IMR-90 (cell line): ENCODE measurements at regions not wholly inside any gene's neighbourhood (a gene's known extent, or its start where the extent isn't known, plus 50 kb on each side); places are given as distances from the start of the nearest gene placed in this dataset.

Experiments
- BHLHE40 ChIP-seq: fragments of 150-350 bp; IDR thresholded peaks from 2 replicates; pipeline ENCODE4 v1.6.1; 2016; ENCODE audit warnings: mild to moderate bottlenecking, low read depth, low read length
- CEBPB ChIP-seq: IDR thresholded peaks from 2 replicates; pipeline ENCODE4 v1.6.1; 2012; ENCODE audit warnings: low read depth, low read length, improper control_type of control experiment
- CHD1 ChIP-seq: IDR thresholded peaks from 2 replicates; pipeline ENCODE4 v1.6.1; 2012; ENCODE audit warnings: low read depth, low read length, improper control_type of control experiment
- CTCF ChIP-seq: conservative IDR thresholded peaks from 2 replicates; pipeline ENCODE4 v1.5.1; 2012; ENCODE audit warnings: mild to moderate bottlenecking, low read depth, low read length, improper control_type of control experiment
- ELK1 ChIP-seq: fragments of 150-350 bp; IDR thresholded peaks from 2 replicates; pipeline ENCODE4 v1.6.1; 2016; ENCODE audit warnings: low read depth, mild to moderate bottlenecking, low read length, moderate library complexity, borderline replicate concordance
- MAFK ChIP-seq: IDR thresholded peaks from 2 replicates; pipeline ENCODE4 v1.6.1; 2012; ENCODE audit warnings: low read depth, low read length, improper control_type of control experiment
- MAZ ChIP-seq: IDR thresholded peaks from 2 replicates; pipeline ENCODE4 v1.6.1; 2012; ENCODE audit warnings: low read depth, mild to moderate bottlenecking, low read length, improper control_type of control experiment, moderate library complexity, borderline replicate concordance
- MXI1 ChIP-seq: IDR thresholded peaks from 2 replicates; pipeline ENCODE4 v1.6.1; 2012; ENCODE audit warnings: low read depth, mild to moderate bottlenecking, low read length, moderate library complexity, borderline replicate concordance
- POLR2A ChIP-seq: IDR thresholded peaks from 2 replicates; pipeline ENCODE4 v1.6.1; 2012; ENCODE audit warnings: mild to moderate bottlenecking, low read depth, low read length
- RAD21 ChIP-seq: IDR thresholded peaks from 2 replicates; pipeline ENCODE4 v1.6.1; 2012; ENCODE audit warnings: low read length, improper control_type of control experiment
- RCOR1 ChIP-seq: IDR thresholded peaks from 2 replicates; pipeline ENCODE4 v1.6.1; 2012; ENCODE audit warnings: mild to moderate bottlenecking, low read length, improper control_type of control experiment; ENCODE audit not compliant: insufficient replicate concordance
- RFX5 ChIP-seq: IDR thresholded peaks from 2 replicates; pipeline ENCODE4 v1.8.0; 2012; ENCODE audit warnings: low read depth, mild to moderate bottlenecking, low read length, moderate library complexity
- SMC3 ChIP-seq: fragments of 150-350 bp; IDR thresholded peaks from 2 replicates; pipeline ENCODE4 v1.6.1; 2016; ENCODE audit warnings: low read depth, mild to moderate bottlenecking, antibody characterized with exemption, low read length, moderate library complexity
- TF ChIP-seq, protein P1 (sequence below): fragments of 150-350 bp; IDR thresholded peaks from 2 replicates; pipeline ENCODE4 v1.6.1; 2017; ENCODE audit warnings: mild to moderate bottlenecking, antibody characterized with exemption, low read length, low read depth

DNA sequence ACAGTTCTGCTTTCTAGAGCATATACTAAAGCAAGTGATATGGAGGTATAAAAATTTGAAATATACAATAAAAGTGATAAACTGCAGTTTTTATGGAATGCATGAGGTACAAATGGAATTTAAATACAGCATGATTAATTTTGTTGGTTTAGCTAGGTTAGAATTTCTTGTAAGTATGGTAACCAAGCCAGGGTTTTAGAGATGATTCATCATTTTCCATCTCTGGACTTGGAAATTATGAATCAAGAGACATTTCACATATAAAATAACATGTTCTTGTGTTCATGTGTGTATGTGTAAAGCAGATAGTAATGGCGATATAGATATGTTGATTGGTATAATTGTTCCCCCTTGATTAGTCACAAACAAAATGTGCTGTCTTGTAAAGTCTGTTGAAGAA is 1219.8 kb downstream of the CDH8 start:
- TF ChIP-seq ELK1 = no peak
- TF ChIP-seq POLR2A = no peak
- TF ChIP-seq CTCF = no peak
- TF ChIP-seq, protein P1, sequence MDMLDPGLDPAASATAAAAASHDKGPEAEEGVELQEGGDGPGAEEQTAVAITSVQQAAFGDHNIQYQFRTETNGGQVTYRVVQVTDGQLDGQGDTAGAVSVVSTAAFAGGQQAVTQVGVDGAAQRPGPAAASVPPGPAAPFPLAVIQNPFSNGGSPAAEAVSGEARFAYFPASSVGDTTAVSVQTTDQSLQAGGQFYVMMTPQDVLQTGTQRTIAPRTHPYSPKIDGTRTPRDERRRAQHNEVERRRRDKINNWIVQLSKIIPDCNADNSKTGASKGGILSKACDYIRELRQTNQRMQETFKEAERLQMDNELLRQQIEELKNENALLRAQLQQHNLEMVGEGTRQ = no peak
- no peak for TF ChIP-seq RFX5
- no peak for TF ChIP-seq CEBPB
- no peak for TF ChIP-seq SMC3
- TF ChIP-seq MAFK = no peak
- no peak for TF ChIP-seq RCOR1
- no peak for TF ChIP-seq MAZ
- TF ChIP-seq RAD21 = no peak
- no peak for TF ChIP-seq MXI1
- TF ChIP-seq BHLHE40 = no peak
- TF ChIP-seq CHD1 = no peak
